GM18517 (cell line): ENCODE measurements at regions not wholly inside any gene's neighbourhood (a gene's known extent, or its start where the extent isn't known, plus 50 kb on each side); places are given as distances from the start of the nearest gene placed in this dataset.
"Not testable (repeated sequence)": the region's sequence is repeated elsewhere in the genome, so short reads cannot be mapped to it uniquely, and the experiment has no call there.

Experiments used
- ATAC-seq: cut with Tn5 transposase; IDR thresholded peaks from one replicate; pipeline ENCODE4 v1.9.1; 2021; ENCODE audit warnings: mild to moderate bottlenecking, moderate library complexity; ENCODE audit not compliant: unreplicated experiment

DNA sequence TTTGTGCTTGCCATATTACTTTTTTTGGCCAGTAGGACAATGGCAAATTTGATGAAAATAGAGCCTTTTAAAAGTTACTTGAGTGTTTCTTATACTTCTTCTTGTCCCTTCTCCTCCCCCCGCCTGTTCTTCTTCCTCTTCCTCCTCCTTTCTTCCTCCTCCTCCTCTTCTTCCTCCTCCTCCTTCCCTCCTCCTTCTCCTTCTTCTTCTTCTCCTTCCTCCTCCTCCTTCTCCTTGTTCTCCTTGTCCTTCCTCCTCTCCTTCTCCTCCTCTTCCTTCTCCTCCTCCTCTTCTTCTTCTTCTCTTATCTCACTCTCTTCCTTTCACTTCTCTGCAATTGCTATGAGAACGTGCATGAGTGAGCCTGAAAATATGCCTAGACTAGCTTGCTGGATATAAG is 466.2 kb upstream of the NR5A2 start:
- no peak for ATAC-seq

DNA sequence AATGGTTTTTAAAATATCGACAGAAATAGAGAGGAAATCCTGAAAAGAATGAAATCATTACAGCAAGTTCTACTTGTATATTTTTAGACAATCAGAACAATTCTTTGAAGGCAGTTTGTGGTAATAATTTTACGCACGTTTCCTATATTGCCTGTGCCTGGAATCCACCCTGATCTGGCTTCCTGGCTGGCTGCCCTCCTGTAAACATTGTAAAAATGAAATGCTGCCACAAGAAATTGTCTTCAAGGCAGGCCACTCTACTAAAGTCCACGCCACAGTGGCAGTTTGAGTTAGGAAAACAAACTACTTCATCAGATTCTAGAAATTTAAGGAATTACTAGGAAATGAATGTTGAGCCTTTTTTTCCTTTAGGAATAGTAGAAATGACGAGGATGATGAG is 454.5 kb upstream of the NR5A2 start:
- no peak for ATAC-seq

DNA sequence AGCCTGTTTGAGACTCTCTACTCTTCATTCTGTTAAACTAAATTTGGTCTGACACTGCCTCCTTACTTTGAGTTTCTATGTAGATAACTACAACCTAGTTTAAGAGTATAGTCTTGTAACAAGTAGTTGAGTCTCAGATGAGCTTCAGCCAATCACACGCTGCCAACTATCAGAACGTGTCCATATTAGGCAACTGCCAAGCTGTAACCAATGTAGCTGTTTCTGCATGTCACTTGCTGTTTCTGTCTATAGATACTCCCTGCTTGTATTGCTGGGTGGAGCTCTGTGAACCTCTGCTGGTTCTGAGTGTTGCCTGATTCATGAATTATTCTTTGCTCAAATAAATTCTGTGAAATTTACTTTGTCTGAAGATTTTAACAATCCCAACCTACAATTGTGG is 452.6 kb upstream of the NR5A2 start:
- ATAC-seq, result no peak

DNA sequence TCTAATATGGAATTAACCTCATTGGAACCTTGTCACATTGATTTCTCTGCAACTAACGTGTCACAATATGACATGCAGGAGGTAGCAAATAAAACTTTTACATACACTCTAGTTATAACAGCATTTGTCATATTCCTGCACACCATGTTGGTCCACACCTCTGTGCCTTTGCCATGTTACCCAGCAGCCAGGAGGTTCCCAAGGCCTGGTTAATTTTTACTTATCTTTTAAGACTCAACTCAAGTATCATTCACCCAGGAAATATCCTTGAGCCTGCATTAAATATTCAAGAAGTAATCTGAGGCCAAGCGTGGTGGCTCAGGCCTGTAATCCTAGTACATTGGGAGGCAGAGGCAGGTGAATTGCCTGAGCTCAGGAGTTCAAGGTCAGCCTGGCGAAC is 447.2 kb upstream of the NR5A2 start:
- no peak for ATAC-seq

DNA sequence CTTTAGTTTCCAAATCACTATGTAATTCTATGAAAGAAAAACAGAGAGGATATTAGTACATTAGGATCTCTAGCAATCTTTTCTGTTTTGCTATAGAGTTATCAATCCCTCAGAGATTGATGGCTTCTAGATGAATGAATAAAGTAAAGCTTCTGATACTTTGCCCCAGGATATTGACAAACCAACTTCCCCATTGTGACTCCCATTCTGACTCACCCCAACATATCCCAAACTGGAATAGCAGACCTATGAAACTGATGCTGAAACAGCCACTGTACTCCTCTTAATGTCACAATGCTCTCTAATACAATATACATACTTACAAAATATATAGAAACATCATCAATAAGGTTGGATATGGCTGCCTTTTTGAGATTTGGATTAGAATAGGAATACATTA is 442.1 kb upstream of the NR5A2 start:
- no peak for ATAC-seq

DNA sequence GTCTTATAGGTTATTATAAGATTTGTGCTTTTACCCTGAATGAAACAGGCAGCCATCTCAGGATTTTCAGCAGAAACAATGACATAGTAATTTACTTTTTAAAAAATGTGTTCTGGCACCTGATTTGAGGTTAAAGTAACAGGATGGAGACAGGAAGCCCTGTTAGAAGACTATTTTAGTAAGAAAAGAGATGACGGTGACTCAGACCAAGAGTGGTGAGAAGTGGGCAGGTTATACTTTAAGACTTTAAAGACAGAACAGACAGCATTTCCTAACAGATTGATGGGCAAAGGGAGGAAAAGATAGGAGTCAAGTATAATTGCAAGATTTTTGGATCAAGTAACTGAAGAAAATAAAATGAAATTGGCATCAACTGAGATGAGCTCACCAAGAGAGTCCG is 436.8 kb upstream of the NR5A2 start:
- ATAC-seq, result peak; percentile 82

DNA sequence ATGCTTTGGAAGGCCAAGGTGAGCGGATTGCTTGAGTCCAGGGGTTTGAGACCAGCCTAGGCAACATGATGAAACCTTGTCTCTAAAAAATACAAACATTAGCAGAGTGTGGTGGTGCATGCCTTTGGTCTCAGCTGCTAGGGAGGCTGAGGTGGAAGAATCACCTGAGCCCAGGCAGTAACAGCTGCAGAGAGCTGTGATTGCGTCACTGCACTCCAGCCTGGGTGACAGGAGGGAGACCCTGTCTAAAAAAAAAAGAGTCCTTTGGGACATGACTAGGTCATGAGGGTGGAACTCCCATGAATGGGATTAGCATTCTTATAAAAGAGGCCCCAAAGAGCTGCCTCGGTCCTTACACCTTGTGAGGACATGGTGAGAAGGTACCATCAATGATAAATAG is 436.0 kb upstream of the NR5A2 start:
- no peak for ATAC-seq

DNA sequence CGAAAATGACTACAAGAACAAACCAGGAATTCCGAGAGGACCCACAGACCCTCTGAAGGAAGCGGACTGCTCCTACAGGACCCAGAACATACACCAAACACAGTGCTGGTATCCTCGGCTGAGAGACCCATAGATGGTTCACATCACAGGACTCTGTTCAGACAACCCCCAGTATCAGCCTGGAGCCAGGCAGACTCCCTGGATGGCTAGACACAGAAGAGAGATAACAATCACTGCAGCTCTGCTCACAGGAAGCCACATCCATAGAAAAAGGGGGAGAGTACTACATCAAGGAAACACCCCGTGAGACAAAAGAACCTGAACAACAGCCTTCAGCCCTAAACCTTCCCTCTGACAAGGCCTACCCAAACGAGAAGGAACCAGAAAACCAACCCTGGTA is 434.0 kb upstream of the NR5A2 start:
- ATAC-seq, result no peak

DNA sequence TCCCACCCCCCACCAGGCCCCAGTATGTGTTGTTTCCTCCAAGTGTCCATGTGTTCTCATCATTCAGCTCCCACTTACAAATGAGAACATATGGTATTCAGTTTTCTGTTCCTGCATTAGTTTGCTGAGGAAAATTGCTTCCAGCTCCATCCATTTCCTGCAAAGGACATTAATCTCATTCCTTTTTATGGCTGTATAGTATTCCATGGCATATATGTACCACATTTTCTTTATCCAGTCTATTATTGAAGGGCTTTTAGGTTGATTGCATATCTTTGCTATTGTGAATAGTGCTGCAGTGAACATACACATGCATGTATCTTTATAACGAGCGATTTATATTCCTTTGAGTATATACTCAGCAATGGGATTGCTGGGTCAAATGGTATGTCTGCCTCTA is 431.1 kb upstream of the NR5A2 start:
- not testable (repeated sequence) for ATAC-seq

DNA sequence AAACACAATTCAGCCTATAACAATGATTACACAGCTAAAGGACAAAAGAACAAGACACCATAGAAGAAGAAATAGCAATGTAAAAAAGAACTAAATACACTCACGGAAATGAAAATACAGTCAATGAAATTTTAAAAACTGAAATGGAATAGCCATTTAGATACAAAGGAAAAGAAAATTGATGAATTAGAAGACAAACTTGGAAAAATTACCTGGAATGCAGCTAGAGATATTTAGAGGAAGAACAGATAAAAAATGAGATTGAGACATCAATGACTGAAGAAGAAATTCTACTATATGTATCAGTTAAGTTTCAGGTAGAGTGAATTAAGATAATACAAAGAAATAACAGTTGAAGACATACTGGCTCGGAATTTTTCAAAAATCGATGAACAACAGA is 430.4 kb upstream of the NR5A2 start:
- no peak for ATAC-seq

DNA sequence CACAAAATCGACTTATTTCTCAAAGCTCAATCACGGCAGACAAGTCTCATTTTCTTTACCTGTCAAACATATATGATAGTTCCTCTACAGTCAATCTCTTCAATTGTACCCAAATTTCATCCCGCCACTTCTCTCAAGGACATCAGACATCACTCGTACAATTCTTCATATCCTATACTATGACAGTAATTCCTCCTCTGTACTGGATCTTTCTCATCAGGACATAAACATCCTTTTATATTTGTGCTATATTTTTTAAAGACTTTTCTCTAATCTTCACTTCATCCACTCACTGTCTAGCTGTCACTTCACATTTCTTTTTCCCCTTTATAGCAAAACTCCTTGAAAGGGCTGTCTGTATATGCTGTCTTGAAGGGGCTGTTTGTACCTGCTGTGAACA is 419.1 kb upstream of the NR5A2 start:
- ATAC-seq, result no peak

DNA sequence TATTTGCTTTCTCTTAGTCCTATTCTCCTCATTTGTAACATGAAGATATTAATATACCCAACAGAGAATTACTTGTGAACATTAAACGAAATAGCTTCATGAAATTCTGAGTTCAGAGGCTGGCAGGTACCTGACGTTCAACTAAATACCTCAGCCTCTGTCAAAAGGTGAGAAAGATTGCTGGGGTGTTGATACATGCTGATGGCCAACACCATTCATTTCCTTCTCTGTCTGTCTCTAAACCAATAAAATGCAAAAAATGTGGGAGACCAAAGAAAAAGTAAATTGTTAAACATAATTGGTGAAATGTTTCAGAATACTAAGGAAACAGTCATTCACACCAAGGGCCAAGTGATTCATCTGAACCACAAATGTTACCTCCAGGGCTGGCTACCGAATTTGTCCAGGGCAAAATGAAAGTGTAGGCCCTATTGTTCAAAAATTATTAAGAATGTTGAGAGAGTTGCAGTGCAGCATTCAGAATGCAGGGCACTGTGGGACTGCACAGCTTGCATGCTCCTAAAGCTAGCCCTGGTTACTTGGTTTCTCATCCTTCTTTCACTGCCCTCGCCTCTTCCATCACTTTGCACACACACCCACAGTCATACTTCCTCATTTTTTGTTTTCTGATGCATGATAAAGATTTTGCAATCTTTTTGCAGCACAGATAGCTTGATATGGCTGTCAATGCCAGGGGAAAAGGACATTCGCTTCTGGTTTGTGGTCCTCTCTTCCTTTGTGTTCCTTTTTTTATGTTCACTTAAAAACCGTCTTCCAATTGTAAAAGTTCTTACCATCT is 414.3 kb upstream of the NR5A2 start:
- no peak for ATAC-seq

DNA sequence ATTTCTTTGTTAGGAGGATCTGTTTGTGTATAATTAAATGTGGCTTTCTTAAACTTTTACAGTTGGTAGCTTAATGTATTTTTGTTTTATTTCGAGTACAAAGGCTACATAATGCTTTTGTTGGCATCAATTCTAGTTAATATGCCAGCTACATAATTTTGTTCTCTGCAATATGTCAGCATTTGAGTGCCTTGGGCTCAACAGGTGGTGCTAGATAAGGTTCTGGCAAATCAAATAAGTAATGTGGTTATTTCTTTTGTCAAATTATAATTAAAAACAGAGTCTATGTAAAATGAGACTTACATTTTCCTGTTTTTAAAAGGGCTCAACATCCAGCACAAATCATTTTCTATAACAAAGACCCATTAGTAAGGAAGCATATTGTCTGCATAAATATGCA is 410.6 kb upstream of the NR5A2 start:
- no peak for ATAC-seq

DNA sequence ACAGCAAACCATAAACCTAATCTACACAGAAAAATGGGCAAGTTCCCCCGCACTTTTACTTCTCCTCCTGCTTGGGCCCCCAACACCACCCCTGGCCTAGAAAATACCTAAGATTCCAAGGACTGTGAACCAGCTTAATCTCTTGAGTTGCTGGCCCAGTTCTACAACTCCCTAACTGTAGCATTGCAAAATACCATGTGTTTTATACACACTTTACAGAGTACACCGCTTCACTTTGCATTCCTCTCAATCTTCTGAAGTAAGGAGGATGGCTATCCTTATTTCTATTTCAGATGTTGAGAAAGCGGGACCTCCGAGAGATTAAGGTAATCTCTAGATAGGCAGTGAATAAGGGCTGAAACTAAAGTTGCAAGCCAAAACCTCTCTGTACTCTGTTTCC is 408.3 kb upstream of the NR5A2 start:
- ATAC-seq, result no peak

DNA sequence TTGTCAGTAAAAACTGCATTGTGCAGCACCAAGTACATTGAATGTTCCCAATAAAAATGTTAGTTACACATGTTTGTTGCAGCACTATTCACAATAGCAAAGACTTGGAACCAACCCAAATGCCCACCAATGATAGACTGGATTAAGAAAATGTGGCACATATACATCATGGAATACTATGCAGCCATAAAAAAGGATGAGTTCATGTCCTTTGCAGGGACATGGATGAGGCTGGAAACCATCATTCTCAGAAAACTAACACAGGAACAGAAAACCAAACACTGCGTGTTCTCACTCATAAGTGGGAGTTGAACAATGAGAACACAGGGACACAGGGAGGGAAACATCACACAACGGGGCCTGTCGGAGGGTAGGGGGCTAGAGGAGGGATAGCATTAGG is 401.3 kb upstream of the NR5A2 start:
- not testable (repeated sequence) for ATAC-seq

DNA sequence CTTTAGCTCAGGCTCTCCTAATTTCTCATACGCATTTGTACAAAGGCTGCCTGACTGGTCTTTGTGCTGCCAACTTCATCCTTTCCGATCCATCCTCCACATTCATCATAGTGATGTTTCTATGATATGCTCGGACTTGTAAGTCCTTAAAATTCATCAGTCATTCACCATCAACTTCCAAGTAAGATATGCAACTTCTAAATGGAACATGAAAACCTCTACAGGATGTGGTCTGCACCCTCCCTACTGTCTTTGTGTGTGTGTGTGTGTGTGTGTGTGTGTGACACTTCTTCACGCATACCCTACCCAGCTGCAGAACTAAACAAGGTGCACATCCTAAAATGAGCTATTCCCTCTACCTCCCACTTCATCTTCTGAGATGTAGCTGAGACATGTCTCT is 397.9 kb upstream of the NR5A2 start:
- no peak for ATAC-seq

DNA sequence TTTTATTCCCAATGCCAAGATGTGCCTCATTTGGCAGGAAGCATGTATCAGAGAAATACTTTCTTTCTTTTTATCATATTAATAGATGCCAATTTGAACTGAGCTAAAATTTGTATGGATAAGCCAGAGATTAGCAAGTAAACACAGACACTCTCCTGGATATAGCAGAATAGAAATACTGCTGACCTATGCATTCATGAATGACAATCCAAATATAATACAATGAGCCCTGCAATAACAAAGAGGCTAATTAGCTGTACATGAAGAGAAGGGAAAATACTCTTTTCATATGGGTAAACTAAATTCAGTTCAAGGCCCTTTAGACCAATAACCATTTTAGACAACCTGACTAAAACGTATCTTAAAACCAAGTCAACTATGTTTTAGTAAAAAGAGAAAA is 388.1 kb upstream of the NR5A2 start:
- ATAC-seq, result no peak

DNA sequence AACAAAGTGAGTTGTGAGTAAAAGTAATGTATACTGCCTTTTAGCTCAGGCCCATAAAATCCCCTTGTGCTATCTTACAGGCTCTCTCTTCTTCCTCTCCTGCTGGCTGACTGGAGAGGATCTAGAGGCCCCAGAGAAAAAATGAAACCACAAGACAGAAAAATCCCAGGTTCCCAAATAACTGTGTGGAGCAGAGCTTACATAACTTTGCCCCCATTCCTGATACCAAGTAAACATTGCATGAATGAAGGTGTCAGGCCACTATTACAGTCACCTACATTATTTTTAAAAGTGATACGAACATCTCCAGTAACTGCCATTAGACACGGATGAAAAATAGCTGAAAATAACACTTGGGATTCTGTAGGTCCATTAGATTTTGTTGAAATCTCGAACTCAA is 386.0 kb upstream of the NR5A2 start:
- no peak for ATAC-seq

DNA sequence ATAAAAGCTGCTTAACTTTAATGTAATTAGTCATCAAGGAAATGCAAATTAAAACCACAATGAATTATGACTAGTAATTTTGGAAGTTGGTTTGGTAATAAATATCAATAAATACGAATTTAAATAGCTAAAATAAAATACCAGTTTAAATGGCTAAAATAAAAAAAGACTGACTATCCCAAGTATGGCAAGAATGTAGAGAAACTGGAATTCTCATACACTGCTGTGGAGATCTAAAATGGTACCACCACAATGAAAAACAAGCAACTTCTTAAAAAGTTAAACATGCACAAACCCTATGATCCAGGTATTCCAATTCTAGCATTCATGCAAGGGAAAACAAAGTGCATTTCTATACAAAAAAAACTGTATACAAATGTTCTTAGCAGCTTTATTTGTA is 382.6 kb upstream of the NR5A2 start:
- ATAC-seq, result no peak

DNA sequence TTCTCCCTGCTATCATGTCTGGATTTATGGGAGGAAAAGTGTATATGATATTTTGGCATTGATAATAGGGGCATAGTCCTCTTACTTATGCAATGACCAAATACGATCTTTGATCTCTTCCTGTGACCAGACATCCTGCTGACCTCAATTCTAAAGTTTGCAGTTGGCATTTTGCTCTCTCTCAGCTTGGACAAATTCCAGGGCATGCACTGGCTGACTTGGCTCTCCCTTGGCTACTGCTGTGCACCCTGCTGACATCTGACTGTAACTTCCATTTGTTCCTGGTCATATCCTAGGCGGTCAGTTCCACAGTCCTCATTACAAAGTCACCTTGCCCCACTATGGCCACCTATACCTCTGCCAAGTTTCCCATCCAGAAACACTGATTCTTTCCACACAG is 380.7 kb upstream of the NR5A2 start:
- ATAC-seq, result no peak

DNA sequence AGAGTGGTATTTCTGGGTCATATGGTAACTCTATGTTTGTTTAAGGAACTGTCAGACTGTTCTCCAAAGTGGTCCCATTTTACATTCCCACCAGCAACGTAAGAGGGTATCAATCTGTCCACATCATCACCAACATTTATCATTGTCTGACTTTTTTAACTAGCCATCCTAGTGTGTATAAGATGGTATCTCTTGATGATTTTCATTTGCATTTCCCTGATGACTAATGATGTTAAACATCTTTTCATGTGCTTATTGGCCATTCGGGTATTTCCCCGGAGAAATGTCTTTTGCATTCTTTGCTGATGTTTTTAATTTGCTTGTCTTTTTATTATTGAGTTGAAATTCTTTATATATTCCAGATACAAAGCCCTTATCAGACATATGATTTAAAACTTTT is 370.1 kb upstream of the NR5A2 start:
- no peak for ATAC-seq

DNA sequence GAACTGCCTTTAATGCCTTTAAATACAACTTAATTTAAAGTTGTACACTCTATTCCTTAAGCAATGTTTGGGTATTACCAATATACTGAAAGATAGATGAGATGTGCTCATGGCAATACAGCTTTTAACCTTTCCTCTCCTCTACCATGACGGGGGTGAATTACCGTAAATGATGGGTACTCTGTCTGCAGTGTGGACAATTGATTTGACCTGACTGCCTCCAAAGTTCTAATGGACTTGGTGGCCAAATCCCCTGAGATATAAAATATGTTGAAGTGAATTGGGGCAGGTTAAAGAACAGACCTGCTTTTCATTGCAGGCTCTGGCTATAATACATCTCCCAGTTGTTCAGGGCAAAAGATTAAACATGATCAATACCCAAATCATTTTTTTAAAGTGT is 367.4 kb upstream of the NR5A2 start:
- ATAC-seq, result no peak

DNA sequence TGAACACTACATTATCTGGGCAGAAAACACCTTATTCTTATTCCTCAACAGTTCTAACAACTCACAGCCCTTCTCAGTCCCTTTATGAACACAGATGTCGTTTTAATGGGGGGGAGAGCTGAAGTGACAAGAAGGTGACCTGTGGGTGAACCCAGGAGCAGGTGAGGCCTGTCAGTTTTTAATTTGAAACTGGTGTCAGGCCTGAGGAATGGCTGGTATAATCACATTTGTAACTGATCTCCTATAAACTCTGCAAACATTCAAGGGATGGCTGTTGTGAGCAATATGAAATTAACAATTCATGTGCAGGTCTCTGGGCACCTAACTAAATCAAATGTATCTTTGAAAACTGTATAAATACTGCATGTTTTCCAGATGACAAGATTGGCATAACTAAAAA is 362.1 kb upstream of the NR5A2 start:
- ATAC-seq, result no peak
